Activated CD4-positive, alpha-beta T cell treated with anti-CD3 and anti-CD28 coated beads, Interleukin-2, amount 10 ng/mL, durations not matched to agents 7 days and 5 days (primary cell): ENCODE measurements at regions not wholly inside any gene's neighbourhood (a gene's known extent, or its start where the extent isn't known, plus 50 kb on each side); places are given as distances from the start of the nearest gene placed in this dataset.

Source experiments
- CTCF ChIA-PET: fragments of 350-600 bp; sonication (Branson Sonifier 250); formaldehyde crosslinking; loops from one replicate; lab custom pipeline; 2021; ENCODE audit warnings: antibody characterized with exemption; lab: Charles Lee
- POLR2A ChIA-PET: fragments of 350-600 bp; sonication (Branson Sonifier 250); formaldehyde crosslinking; loops from one replicate; lab custom pipeline; 2021; ENCODE audit warnings: antibody characterized with exemption; lab: Charles Lee
- DNase-seq: peaks from one replicate; pipeline ENCODE4 v3.0.0-alpha.2; 2020
- H3K27ac Mint-ChIP-seq: one replicate; pipeline ENCODE4 v1.8.0; 2021; ENCODE audit warnings: mild to moderate bottlenecking, moderate library complexity, mixed read lengths
- H3K27me3 Mint-ChIP-seq: one replicate; pipeline ENCODE4 v1.8.0; 2021; ENCODE audit warnings: mixed read lengths
- H3K36me3 Mint-ChIP-seq: one replicate; pipeline ENCODE4 v1.8.0; 2021; ENCODE audit warnings: low read depth, mixed read lengths
- H3K4me1 Mint-ChIP-seq: one replicate; pipeline ENCODE4 v1.8.0; 2021; ENCODE audit warnings: mixed read lengths
- H3K4me3 Mint-ChIP-seq: one replicate; pipeline ENCODE4 v1.8.0; 2021; ENCODE audit warnings: mild to moderate bottlenecking, moderate library complexity, mixed read lengths
- H3K9me3 Mint-ChIP-seq: one replicate; pipeline ENCODE4 v1.8.0; 2021; ENCODE audit warnings: mixed read lengths

GRCh38 chr4:20101831-20102230, 149.9 kb upstream of the SLIT2 start:
- Mint-ChIP-seq H3K4me1 (no peaks in the 10 kb centered on the region), H3K4me3 (no peak overlapping the region), H3K27me3 (no peaks in the 10 kb centered on the region), H3K9me3 (no peaks in the 10 kb centered on the region), H3K27ac (no peak overlapping the region), H3K36me3 (no peaks in the 10 kb centered on the region)
- ChIA-PET CTCF (interaction anchor here (0.6 kb wide), 1 partner anchor 50 kb away, joined by 3 read pairs; no protein-coding TSS in a partner anchor), POLR2A (no interaction called here)
- no peak for DNase-seq

- Mint-ChIP-seq H3K27me3 (no peaks in the 10 kb centered on the region), H3K36me3 (no peaks in the 10 kb centered on the region), H3K4me3 (no peak overlapping the region), H3K27ac (no peak overlapping the region), H3K4me1 (no peaks in the 10 kb centered on the region), H3K9me3 (no peaks in the 10 kb centered on the region)
- POLR2A ChIA-PET = no interaction called here
- CTCF ChIA-PET = no interaction called here
- no peak for DNase-seq
These were observed 154.8 kb upstream of the SLIT2 start for GRCh38 chr4:20096911-20097310.

GRCh38 chr4:20095805-20096541, 155.7 kb upstream of the SLIT2 start:
- CTCF ChIA-PET = no interaction called here
- Mint-ChIP-seq H3K27ac (no peak overlapping the region), H3K4me3 (no peak overlapping the region), H3K36me3 (no peaks in the 10 kb centered on the region), H3K27me3 (no peaks in the 10 kb centered on the region), H3K4me1 (no peaks in the 10 kb centered on the region), H3K9me3 (no peaks in the 10 kb centered on the region)
- DNase-seq = no peak
- POLR2A ChIA-PET = no interaction called here

- ChIA-PET CTCF (no interaction called here), POLR2A (no interaction called here)
- H3K9me3 Mint-ChIP-seq = no peaks in the 10 kb centered on the region
- no peaks in the 10 kb centered on the region for H3K4me1 Mint-ChIP-seq
- H3K36me3 Mint-ChIP-seq = no peaks in the 10 kb centered on the region
- no peaks in the 10 kb centered on the region for H3K27me3 Mint-ChIP-seq
- no peak overlapping the region for H3K4me3 Mint-ChIP-seq
- no peak for DNase-seq
- H3K27ac Mint-ChIP-seq = no peak overlapping the region
These were observed 159.9 kb upstream of the SLIT2 start for GRCh38 chr4:20091781-20092180.

- no peak for DNase-seq
- H3K4me1 Mint-ChIP-seq = no peaks in the 10 kb centered on the region
- CTCF ChIA-PET = no interaction called here
- H3K9me3 Mint-ChIP-seq = no peaks in the 10 kb centered on the region
- POLR2A ChIA-PET = no interaction called here
- H3K4me3 Mint-ChIP-seq = no peak overlapping the region
- H3K27ac Mint-ChIP-seq = no peak overlapping the region
- H3K36me3 Mint-ChIP-seq = no peaks in the 10 kb centered on the region
- H3K27me3 Mint-ChIP-seq = no peaks in the 10 kb centered on the region
These were observed 164.2 kb upstream of the SLIT2 start for GRCh38 chr4:20087522-20087911.

GRCh38 chr4:20086799-20087521, 164.7 kb upstream of the SLIT2 start:
- no peak overlapping the region for H3K4me3 Mint-ChIP-seq
- H3K27ac Mint-ChIP-seq = no peak overlapping the region
- H3K9me3 Mint-ChIP-seq = no peaks in the 10 kb centered on the region
- no peaks in the 10 kb centered on the region for H3K27me3 Mint-ChIP-seq
- CTCF ChIA-PET = no interaction called here
- no peaks in the 10 kb centered on the region for H3K4me1 Mint-ChIP-seq
- no peak for DNase-seq
- H3K36me3 Mint-ChIP-seq = no peaks in the 10 kb centered on the region
- POLR2A ChIA-PET = no interaction called here

GRCh38 chr4:20086067-20086798, 165.5 kb upstream of the SLIT2 start:
- Mint-ChIP-seq H3K27ac (no peak overlapping the region), H3K27me3 (no peaks in the 10 kb centered on the region), H3K9me3 (peaks cover 2% of the 10 kb centered on the region), H3K4me1 (no peaks in the 10 kb centered on the region), H3K36me3 (no peaks in the 10 kb centered on the region), H3K4me3 (no peak overlapping the region)
- ChIA-PET CTCF (no interaction called here), POLR2A (no interaction called here)
- no peak for DNase-seq

GRCh38 chr4:20085653-20086052, 166.1 kb upstream of the SLIT2 start:
- Mint-ChIP-seq H3K4me1 (no peaks in the 10 kb centered on the region), H3K27me3 (no peaks in the 10 kb centered on the region), H3K9me3 (peaks cover 2% of the 10 kb centered on the region), H3K27ac (no peak overlapping the region), H3K36me3 (no peaks in the 10 kb centered on the region), H3K4me3 (no peak overlapping the region)
- ChIA-PET POLR2A (no interaction called here), CTCF (no interaction called here)
- no peak for DNase-seq

- Mint-ChIP-seq H3K27ac (no peak overlapping the region), H3K4me1 (no peaks in the 10 kb centered on the region), H3K4me3 (no peak overlapping the region), H3K27me3 (no peaks in the 10 kb centered on the region), H3K9me3 (peaks cover 2% of the 10 kb centered on the region), H3K36me3 (no peaks in the 10 kb centered on the region)
- CTCF ChIA-PET = no interaction called here
- no peak for DNase-seq
- POLR2A ChIA-PET = no interaction called here
These were observed 166.5 kb upstream of the SLIT2 start for GRCh38 chr4:20085156-20085555.

- Mint-ChIP-seq H3K4me1 (no peaks in the 10 kb centered on the region), H3K36me3 (no peaks in the 10 kb centered on the region), H3K9me3 (peaks cover 2% of the 10 kb centered on the region), H3K4me3 (no peak overlapping the region), H3K27me3 (no peaks in the 10 kb centered on the region), H3K27ac (no peak overlapping the region)
- CTCF ChIA-PET = no interaction called here
- DNase-seq = peak; percentile 8
- POLR2A ChIA-PET = no interaction called here
These were observed 167.2 kb upstream of the SLIT2 start for GRCh38 chr4:20084488-20084887.

- no peak for DNase-seq
- Mint-ChIP-seq H3K4me1 (no peaks in the 10 kb centered on the region), H3K27me3 (no peaks in the 10 kb centered on the region), H3K4me3 (no peak overlapping the region), H3K27ac (no peak overlapping the region), H3K9me3 (peaks cover 2% of the 10 kb centered on the region), H3K36me3 (no peaks in the 10 kb centered on the region)
- ChIA-PET POLR2A (no interaction called here), CTCF (no interaction called here)
These were observed 173.1 kb upstream of the SLIT2 start for GRCh38 chr4:20078644-20079043.

GRCh38 chr4:20075248-20075871, 176.3 kb upstream of the SLIT2 start:
- CTCF ChIA-PET = no interaction called here
- Mint-ChIP-seq H3K27me3 (no peaks in the 10 kb centered on the region), H3K27ac (no peak overlapping the region), H3K4me3 (no peak overlapping the region), H3K4me1 (no peaks in the 10 kb centered on the region), H3K36me3 (no peaks in the 10 kb centered on the region), H3K9me3 (peaks cover 2% of the 10 kb centered on the region)
- POLR2A ChIA-PET = no interaction called here
- no peak for DNase-seq

- no peaks in the 10 kb centered on the region for H3K36me3 Mint-ChIP-seq
- no peaks in the 10 kb centered on the region for H3K27me3 Mint-ChIP-seq
- CTCF ChIA-PET = no interaction called here
- DNase-seq = no peak
- peaks cover 2% of the 10 kb centered on the region for H3K9me3 Mint-ChIP-seq
- POLR2A ChIA-PET = no interaction called here
- H3K4me3 Mint-ChIP-seq = no peak overlapping the region
- H3K4me1 Mint-ChIP-seq = no peaks in the 10 kb centered on the region
- no peak overlapping the region for H3K27ac Mint-ChIP-seq
These were observed 177.3 kb upstream of the SLIT2 start for GRCh38 chr4:20074450-20074849.
